T-helper 2 cell treated with Interferon-gamma antibody and Interleukin-4, amounts not matched to agents 100 ng/mL and 5 ng/mL, for 36 hours (primary cell): ENCODE measurements at regions not wholly inside any gene's neighbourhood (a gene's known extent, or its start where the extent isn't known, plus 50 kb on each side); places are given as distances from the start of the nearest gene placed in this dataset.

ENCODE experiments used
- intact Hi-C: fragments of 100-400 bp; cut with micrococcal nuclease; formaldehyde crosslinking; loops from one replicate; pipeline ENCODE4 v1.15.1; 2023

DNA sequence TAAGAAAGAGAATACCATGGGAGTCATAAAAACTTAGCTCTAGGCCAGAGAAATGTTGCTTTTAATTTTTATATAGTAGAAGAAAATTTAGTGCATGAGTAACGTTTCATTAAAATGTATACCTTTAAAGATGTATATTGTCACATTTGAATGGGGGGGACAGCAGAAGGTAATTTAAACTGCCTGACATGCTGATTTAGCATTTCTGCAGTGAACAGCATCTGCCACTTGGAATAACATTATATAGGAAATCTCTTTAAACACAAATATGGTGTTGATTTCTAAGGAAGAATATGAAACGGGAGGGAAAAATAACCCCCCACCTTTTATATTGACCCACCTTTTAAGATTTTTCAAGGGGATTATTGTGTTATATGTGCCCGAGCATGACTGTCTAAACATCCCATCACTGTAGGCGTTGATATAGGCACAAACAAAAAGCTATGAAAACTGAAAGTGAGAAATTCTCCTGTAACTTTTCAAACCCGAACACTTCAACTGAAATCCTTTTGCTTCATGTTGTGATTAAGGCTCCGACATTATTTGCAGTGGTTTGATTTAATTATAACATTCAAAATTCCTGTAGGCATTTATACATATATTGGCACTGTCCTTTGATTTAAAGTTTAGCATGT, 244.7 kb upstream of the CELF2 start:
- intact Hi-C loops: no loop called here

DNA sequence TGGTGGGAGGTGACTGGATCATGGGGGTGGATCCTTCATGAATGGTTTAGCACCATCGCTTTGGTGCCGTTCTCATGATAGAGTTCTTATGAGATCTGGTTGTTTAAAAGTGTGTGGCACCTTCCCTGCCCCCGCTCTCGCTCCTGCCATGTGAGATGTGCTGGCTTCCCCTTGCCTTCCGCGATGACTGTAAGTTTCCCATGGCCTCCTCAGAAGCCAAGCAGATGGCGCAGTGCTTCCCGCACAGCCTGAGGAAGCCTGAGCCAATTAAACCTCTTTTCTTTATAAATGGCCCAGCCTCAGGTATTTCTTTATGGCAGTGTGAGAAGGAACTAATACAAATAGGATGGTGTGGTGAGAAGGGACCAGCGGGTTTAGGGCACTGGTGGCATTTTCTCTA, 243.3 kb upstream of the CELF2 start:
- intact Hi-C loops: no loop called here

DNA sequence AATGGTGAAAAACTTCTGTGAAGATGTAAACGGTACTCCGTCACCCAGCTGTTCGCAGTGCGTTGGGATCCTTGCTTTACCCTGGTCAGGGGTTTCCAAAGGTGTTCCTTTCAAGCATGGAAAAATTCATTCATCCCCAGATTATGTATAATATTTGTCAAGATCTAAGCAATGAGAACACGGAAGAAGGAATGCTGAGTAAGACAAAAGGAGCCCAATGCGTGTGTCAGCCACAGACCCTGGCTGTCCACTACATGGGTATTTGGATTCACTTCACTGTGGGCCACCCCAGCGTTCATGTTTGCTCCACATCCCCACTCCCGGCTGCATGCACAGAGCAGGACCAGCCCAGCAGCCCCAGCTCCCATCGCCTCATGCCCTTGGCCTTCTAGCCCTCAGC, 241.3 kb upstream of the CELF2 start:
- intact Hi-C loops: no loop called here

DNA sequence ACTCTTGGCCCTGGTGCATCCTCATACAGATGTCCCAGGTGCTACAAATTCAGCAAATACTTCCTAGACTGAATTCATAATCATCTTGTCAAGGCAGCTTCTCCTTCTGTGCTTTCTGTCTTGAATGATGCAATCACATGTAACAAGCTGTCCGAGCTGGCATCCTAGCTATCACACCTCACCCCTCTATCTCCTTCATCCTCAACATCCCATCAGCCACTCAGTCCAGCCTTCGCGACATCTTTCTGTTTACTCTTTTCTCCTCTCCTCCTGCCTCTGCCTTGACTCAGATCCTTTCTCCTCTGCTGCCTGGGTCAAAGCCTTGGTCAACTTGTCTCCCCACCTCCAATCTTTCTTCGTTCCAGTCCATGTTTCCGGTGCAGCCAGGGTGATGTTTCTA, 240.4 kb upstream of the CELF2 start:
- intact Hi-C loops: no loop called here

DNA sequence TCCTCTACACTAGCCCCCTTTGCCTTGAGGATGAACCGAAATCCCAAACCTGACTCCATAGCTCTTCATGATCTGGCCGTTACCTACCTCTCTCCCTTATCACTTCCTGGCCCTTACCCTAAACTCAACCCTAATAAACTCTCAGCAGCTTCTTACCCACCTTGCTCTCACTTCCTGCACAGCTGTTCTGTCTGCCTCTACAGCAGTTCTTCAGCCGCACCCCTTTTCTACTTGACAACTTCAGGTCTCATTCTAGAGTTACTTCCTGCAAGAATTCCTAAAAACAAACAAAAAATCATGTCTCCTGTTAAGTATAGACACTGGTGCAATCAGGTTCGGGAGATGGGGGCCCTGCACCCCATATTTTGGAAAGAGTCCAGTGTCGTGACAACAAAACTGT, 239.9 kb upstream of the CELF2 start:
- intact Hi-C loops: no loop called here

DNA sequence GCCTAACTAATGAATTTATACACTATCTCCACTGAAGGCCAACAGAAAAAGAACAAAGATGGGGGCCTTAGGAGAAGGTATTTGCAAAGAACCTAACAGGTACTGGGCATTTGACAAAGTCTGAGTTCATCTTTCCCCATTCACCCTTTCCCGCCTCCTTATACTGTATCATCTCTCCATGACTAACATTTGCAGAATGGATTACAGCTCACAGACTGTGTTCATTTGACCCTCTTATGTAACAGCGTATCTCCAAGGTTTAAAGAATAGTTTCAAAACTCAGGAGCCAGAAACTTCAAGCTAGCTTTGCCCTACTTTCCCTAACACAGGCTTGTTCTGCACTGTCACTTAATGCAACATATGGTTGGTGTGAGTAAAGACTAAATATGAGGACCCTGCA, 238.7 kb upstream of the CELF2 start:
- intact Hi-C loops: no loop called here

DNA sequence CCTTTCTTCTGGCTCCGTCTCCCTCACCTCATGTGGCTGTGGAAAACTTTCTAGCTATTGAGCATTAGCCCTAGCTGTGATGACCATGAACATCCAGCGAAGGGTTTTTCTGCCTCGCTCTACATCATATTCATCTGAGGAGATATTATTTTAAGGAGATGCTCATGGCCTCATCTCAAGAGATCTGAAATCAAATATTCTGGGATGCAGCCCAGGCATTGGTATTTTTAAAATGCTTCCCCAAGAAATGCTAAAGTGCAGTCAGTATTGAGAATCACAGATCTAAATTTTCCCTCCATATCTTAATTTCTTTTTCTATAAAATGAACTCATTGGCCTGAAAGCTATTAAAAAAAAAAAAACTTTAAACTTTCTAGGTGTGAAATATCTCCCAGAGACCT, 238.2 kb upstream of the CELF2 start:
- intact Hi-C loops: no loop called here

DNA sequence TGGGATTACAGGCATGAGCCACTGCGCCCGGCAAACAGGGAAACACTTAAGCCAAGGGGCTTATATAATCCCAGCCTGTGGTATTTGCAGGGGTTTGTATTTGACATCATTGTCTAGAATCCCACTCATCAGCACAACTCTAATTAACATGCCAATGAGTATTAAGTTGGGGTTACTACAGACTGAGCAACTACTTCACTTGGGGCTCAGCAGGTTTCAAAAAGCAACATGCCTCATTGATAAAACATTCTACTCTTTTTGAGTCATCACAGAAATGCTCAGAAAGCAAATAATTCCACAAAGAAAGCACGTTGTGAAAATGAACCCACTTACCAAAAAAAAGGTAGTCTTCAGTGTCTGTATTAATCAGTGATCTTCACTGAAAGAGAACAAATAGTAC, 236.9 kb upstream of the CELF2 start:
- intact Hi-C loops: no loop called here

DNA sequence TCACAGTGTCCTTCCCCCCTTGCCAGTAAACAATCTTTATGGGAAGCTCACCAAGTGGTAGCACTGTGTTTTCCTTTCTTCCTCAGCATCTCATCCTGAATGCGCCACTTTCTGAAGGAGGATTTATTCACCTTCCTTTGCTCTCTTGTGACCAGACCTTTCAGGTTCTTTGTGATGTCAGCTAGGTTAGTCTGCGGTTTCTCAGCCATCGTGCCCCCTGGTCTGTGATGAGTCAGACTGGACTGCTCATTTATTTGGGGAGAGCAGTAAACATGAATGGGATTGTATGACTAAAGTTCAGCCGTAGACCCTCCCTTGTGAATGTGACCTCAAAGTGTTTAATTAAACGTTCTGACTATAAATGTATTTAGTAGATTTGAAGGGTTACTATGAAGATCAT, 235.1 kb upstream of the CELF2 start:
- intact Hi-C loops: no loop called here

DNA sequence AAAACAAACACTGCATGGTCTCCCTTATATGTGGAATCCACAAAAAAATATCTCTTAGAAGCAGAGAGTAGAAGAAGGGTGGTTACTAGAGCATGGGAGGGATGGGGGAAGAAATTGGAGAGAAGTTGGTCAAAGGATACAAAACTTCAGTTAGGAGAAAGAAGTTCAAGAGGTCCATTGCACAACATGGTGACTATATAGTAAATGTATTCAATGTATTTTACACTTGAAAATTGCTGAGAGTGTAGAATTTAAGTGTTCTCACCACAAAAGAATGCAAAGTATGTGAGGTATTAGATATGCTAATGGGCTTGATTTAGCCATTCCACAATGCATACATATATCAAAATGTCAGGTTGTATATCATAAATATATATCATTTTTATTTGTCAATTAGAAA, 232.0 kb upstream of the CELF2 start:
- intact Hi-C loops: no loop called here

DNA sequence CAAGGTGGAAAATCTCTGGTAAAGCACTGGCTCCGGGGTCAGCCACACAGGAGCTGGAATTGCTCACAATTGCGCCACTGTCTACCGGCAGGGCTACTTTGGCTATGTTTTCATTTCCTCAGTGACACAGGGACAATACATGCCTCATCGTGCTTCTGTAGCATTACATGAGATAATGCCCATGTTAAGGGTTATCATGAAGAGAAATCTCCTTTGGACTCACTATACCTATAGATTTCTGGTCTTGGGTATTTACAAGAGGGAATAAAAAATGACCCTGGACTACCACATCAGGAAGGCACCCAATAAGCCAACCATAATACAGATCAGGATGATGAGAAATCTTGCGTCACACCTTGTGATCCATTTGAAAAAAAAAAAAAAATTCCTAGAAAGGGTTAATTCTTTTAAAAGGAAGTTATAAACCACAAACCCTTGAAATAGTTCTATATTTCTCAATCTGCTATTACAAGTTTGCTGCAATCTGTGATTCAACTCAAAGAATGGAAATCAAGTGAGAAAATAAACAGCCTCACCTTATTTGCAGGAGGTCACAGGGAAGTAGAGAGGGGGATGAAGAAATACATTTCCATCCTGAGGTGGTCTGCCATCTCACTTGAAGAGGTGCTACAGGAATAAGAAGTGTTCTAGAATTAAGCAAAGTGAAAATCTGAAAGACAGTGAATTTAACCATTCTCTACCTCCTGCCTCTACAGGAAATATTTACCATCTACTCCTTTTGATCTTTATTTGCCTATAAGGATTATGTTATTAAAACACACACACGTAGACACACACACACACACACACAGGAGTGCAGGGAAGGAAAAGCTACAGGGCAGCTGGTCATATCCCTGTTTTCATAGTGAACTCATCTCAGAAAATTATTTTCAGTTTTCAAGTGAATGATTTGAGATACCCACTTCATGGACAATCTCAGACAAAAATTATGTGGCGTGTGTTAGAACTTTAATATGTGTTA, 231.3 kb upstream of the CELF2 start:
- intact Hi-C loops: no loop called here

DNA sequence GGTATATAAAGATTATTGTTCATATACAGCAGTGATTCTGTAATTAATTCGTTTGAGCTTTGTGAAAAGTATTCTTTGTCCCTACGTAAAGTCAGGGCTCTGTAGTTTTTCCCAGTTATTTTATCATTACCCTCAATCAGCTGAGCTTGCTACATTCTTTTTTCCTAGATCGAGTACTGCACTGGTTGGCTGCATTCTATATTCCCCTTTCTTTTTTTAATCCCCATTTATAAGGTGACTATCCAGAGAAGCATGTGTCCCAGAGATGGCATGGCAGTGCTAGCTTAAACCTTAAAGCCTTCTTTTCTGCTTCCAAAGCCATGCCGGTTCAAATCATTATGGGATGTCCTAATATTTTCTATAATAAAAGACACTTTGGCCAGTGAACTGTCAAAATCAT, 230.1 kb upstream of the CELF2 start:
- intact Hi-C loops: no loop called here

DNA sequence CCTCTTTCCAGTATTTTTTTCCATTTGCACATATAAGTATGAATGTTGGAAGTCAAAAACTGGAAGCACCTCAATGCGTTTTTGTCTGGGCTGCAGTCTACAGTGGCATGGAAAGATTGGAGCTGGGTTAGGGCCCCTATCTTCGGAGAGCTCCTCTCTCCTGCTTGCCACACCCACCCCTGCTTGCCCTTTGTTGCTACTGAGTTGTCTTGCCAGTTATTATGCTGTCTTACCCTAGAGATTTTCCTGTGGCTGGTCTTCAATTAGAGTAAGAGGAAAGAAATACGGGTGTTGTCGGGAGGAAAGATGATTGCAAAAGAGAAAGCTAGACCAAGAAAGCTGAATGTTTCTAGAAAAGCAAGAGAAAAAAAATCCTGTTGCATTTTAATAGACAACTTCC, 228.9 kb upstream of the CELF2 start:
- intact Hi-C loops: no loop called here

DNA sequence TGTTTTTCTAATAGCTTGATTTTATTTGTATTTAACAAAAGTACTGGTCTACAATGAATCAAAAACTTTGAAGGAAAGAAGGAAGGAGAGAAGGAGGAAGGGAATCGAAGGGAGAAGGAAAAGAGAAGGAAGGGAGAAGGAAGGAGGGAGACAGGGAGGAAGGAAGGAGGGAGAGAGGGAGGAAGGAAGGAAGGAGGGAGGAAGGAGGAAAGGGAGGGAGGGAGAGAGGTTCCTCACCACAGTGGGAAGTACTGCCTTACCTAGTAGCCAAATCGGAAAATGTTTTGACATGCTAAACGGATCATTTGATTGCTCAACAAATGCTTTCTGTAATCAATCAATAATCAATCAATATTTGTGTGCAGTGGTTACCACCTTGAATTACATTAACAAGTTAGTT, 225.8 kb upstream of the CELF2 start:
- intact Hi-C loops: no loop called here

DNA sequence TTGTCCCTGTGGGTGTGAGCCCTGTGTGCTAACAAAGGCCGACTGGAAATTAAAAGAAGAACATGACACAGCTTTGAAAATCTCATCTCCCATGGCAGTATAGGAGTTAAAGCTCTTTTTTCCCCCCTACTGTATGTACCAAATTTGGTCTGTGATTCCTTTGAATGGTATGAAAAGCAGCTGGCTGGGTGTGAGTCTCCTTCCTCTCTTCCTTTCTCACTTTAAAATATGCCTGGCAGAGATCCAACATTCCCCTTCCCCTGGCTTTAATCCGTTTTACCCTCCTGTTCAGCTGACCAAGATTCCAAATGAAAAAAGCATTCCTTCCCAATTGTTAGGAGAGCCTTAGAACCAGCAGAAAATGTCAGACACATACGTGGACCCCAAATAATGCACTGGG, 225.0 kb upstream of the CELF2 start:
- intact Hi-C loops: no loop called here

DNA sequence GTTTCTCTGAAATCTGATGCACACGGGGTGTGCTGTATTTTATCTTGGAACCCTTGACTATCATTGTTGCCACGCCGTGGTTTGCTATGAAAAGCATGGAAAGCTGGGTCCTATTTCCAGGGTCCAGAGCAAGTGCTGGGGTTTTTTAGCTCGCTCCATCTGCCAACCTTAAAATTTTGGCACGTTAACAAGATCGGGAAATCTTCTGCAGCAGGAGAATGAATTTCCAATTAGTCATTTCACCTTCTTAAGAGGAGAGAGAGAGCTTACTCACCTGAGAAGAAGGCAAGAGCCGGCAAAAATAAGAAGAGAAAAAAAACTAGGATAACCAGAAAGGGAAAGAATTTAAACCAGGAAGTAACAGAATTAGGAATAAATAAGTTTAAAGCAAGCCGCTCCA, 223.6 kb upstream of the CELF2 start:
- intact Hi-C loops: no loop called here

DNA sequence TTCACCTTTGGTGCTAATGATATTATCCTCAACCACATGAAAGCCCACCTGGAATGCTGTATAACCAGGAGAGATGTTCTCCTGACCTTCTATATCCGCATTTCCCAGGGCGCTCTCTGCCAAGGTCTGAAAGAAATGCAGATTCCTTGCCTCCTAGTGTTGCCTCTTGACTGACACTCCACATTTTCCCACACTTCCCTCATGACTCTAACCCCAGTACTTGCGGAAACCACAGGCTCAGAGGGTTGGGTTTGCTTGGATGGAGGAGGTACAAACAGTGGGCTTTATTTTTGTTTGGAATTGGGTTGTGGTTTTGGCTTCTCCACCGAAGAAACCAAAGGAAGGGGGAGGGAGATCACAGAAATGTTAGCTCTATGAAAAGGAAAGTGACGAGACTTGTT, 222.9 kb upstream of the CELF2 start:
- intact Hi-C loops: no loop called here

DNA sequence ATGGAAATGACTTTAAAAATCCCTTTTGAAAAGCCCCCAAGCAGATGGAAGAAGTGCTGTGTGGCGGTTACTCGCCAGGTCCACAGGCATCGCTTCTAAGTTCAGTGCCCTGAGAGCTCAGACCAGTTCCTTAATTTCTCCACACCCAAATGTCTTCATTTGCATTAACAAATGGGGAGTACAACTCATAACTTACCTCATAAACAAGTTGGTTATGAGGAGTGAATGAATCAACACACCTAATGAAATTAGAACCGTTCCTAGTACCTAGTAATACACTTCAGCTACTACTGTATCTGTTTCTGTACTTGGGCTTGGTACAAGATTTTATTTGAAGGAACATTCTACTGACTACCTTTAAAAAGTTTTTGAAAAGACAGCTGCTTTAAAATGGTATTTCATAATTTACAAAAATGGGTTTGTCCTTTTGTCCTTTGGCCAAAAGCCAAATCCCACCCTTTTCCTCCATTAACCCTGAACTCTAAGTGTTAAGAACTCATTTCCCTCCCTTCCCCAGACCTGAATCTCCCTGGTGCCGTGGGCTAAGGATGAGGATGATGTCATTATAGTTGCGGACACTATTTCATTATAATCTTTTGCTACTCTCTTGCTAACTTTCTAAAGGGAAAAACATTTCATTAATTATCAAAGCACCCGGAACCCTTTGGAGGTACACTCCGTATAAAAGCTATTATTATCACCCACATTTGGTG, 221.5 kb upstream of the CELF2 start:
- intact Hi-C loops: no loop called here

DNA sequence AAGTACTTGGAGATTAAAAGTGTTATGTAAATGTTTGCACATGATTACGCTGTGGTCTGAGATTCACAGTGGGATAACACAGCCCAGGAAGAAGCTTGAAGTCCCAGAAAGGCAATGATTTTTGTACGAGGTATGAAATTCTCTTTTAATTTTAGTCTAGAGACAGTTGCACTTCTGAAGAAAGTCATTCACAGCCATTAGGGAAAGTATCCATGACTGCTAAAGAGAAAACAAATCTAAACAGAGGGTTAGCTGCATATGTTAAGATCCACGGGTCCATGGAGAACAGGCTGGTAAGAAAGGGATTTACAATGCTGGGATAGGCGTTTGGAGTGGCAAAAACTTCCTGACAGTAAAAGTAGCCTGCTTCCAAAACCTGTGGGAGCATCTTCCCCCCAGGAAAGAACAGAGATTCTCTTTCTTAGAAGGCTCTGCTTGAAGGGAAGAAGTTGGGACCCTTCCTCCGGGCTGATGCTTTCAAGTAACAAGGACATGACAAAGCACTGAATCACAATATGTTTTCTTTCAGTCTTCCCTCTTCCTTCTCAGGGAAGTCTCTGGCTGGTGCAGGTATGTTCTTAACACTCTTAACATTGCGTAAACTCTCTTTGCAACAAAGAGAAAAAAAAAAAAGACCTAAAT, 220.8 kb upstream of the CELF2 start:
- intact Hi-C loops: no loop called here

DNA sequence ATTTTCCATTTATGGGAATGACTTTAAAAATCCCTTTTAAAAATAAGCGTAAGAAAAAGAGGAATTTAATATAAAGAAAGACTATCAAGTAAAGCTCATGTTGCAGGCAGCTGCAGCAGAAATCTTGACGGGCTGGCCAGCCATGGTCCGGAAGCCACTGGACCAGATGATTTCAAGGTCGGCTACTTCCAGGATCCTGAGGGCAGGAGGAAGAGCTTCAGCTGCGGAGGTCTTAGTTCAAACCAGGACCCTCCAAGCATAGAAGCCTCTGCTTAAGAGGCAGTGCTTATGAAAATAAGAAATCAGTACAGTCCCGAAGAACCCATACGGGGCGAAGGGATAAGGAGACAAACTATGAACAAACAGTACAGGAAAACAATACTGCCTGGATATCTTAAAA, 220.2 kb upstream of the CELF2 start:
- intact Hi-C loops: no loop called here

DNA sequence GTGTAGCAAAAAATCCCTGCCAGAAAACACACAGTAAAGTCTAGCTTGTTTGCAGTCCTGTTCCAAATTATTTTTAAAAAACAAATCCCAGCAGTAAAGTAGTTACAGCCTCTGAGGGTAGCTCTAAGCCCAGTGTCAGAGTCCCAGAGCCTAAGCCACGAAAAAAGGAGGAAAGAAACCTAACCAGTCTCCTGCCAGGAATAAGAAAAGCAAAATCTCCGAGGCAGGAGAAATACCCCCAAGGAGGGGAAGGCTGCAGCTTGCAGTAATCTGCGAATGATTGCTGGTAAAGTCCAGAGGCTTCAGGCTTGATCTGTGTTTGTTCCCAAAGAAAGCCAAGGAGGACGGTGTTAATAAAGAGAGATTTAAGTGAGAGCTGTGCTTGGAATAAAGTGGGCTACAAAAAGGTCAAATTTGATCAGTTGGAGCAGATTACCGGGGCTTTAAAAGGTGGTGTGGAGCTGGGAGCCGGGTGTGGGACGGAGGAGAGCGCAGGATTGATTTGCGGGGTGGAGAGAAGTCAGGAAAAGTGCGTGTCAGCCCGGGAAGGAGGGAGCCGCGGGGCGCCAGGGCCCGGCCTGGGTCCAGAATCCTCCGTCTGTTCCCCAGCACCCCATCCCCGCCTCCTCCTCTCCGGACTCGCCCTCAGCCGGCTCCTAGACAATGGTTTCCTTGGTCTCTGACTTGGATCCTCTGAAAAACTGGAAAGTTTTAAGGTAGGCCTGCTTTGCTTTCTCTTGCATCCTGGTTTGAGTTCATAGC, 219.4 kb upstream of the CELF2 start:
- intact Hi-C loops: no loop called here
